ENCODE measurements at regions not wholly inside any gene's neighbourhood (a gene's known extent, or its start where the extent isn't known, plus 50 kb on each side); places are given as distances from the start of the nearest gene placed in this dataset.

- Histone ChIP-seq H3K4me2 (no peak overlapping the region), H2AFZ (ENCODE audit: low read depth) (no peak overlapping the region), H3K79me2 (ENCODE audit: insufficient read depth, low read depth) (no peaks in the 10 kb centered on the region), H3K27me3 (ENCODE audit: insufficient read depth, low read depth) (no peaks in the 10 kb centered on the region), H3K9ac (no peak overlapping the region), H4K20me1 (ENCODE audit: insufficient read depth) (no peaks in the 10 kb centered on the region), H3K27ac (no peak overlapping the region), H3K36me3 (ENCODE audit: insufficient read depth) (no peaks in the 10 kb centered on the region), H3K4me3 (IDR thresholded peaks at IDR 0.05; ENCODE audit: insufficient read depth, low read depth, low read length) (no peak overlapping the region), H3K4me1 (ENCODE audit: low read depth, poor library complexity, severe bottlenecking) (no peaks in the 10 kb centered on the region)
- TF ChIP-seq, protein P1, sequence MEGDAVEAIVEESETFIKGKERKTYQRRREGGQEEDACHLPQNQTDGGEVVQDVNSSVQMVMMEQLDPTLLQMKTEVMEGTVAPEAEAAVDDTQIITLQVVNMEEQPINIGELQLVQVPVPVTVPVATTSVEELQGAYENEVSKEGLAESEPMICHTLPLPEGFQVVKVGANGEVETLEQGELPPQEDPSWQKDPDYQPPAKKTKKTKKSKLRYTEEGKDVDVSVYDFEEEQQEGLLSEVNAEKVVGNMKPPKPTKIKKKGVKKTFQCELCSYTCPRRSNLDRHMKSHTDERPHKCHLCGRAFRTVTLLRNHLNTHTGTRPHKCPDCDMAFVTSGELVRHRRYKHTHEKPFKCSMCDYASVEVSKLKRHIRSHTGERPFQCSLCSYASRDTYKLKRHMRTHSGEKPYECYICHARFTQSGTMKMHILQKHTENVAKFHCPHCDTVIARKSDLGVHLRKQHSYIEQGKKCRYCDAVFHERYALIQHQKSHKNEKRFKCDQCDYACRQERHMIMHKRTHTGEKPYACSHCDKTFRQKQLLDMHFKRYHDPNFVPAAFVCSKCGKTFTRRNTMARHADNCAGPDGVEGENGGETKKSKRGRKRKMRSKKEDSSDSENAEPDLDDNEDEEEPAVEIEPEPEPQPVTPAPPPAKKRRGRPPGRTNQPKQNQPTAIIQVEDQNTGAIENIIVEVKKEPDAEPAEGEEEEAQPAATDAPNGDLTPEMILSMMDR (conservative IDR thresholded peaks at IDR 0.05; ENCODE audit: low read depth, low read length): no peak
Measured at GRCh38 chr4:20529691-20530090, 170.6 kb upstream of the PACRGL start.

DNA sequence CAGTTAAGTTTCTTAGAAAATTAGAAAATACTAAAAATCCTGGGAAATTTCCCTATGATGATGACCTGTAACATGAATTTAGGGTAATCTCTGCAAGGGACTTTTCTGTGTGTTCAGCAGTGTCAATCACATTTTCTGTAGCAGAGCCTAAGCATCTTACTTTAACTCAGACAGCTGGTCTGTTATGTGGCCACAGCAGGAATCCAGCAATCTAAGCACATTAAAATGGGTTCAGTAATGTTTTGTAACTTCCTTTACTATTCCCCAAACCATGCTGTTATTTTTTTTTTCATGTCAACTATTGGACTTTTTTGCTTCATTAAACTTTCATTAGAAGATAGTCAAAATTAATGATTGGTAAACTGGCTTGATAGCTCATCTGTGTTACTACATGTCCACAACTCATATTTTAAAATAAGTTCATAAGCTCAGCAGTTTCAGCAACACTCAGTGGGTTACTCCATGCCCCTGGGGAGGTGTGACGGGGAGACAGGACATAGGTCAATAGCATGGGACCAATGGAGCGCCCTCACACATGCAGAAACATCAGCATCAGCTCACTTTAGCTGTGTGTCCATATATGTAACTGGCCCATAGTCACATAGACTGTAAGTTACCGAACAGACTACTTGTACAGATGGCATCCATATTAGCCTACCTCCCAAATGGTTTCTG, 168.0 kb upstream of the PACRGL start:
- Histone ChIP-seq H3K27me3 (ENCODE audit: insufficient read depth, low read depth) (no peaks in the 10 kb centered on the region), H3K4me3 (IDR thresholded peaks at IDR 0.05; ENCODE audit: insufficient read depth, low read depth, low read length) (no peak overlapping the region), H4K20me1 (ENCODE audit: insufficient read depth) (no peaks in the 10 kb centered on the region), H2AFZ (ENCODE audit: low read depth) (no peak overlapping the region), H3K4me1 (ENCODE audit: low read depth, poor library complexity, severe bottlenecking) (no peaks in the 10 kb centered on the region), H3K4me2 (no peak overlapping the region), H3K9ac (no peak overlapping the region), H3K36me3 (ENCODE audit: insufficient read depth) (no peaks in the 10 kb centered on the region), H3K27ac (no peak overlapping the region), H3K79me2 (ENCODE audit: insufficient read depth, low read depth) (no peaks in the 10 kb centered on the region)
- TF ChIP-seq, protein P1 (conservative IDR thresholded peaks at IDR 0.05; ENCODE audit: low read depth, low read length): no peak

DNA sequence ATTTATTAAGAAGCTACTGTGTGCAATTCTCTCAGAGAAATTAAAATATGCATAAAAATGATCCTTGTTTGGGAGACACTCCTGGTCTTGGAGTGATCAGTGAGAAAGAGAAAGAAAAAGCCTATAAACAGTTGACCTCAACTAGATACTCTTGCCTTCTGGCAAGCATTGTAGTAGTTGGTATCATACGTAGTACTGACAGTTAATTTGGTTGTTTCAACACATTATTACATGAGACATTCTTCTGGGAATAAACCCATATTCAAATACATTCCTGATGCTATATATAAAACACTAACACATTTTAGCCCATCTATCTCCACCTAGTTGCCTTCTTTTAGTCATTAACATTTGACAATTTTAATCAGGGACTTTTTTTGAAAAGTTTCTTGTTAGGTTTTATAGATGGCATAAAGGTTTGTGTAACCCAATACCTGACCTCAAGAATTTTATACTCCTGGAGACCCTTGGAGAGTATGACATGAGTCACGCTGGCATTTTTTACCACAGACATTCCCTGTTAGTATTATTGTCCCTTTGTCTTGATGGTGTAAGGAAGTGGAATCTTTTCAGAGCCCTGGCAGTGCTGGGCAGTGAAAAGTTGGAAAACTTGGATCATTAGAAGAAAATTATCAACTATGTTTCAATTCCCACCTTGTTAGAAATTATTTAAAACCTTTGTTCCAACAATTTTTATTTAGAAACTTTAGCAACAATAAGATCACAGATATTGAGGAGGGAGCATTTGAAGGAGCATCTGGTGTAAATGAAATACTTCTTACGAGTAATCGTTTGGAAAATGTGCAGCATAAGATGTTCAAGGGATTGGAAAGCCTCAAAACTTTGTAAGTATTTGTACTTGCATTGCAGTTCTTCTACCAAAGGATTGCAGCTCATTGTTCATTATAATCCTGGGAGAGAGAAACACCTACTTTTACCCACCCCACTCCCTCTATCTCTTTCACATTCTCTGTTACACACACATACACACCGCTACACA, 167.1 kb upstream of the PACRGL start:
- Histone ChIP-seq H3K4me3 (IDR thresholded peaks at IDR 0.05; ENCODE audit: insufficient read depth, low read depth, low read length) (no peak overlapping the region), H3K36me3 (ENCODE audit: insufficient read depth) (no peaks in the 10 kb centered on the region), H3K9ac (no peak overlapping the region), H3K27me3 (ENCODE audit: insufficient read depth, low read depth) (no peaks in the 10 kb centered on the region), H3K79me2 (ENCODE audit: insufficient read depth, low read depth) (no peaks in the 10 kb centered on the region), H3K27ac (no peak overlapping the region), H2AFZ (ENCODE audit: low read depth) (no peak overlapping the region), H3K4me1 (ENCODE audit: low read depth, poor library complexity, severe bottlenecking) (no peaks in the 10 kb centered on the region), H3K4me2 (no peak overlapping the region), H4K20me1 (ENCODE audit: insufficient read depth) (no peaks in the 10 kb centered on the region)
- TF ChIP-seq, protein P1 (conservative IDR thresholded peaks at IDR 0.05; ENCODE audit: low read depth, low read length): no peak

GRCh38 chr4:20538905-20539304, 161.4 kb upstream of the PACRGL start:
- Histone ChIP-seq H3K27ac (no peak overlapping the region), H3K4me2 (no peak overlapping the region), H3K27me3 (ENCODE audit: insufficient read depth, low read depth) (no peaks in the 10 kb centered on the region), H3K9ac (no peak overlapping the region), H3K79me2 (ENCODE audit: insufficient read depth, low read depth) (no peaks in the 10 kb centered on the region), H2AFZ (ENCODE audit: low read depth) (no peak overlapping the region), H3K4me3 (IDR thresholded peaks at IDR 0.05; ENCODE audit: insufficient read depth, low read depth, low read length) (no peak overlapping the region), H3K4me1 (ENCODE audit: low read depth, poor library complexity, severe bottlenecking) (no peaks in the 10 kb centered on the region), H4K20me1 (ENCODE audit: insufficient read depth) (no peaks in the 10 kb centered on the region), H3K36me3 (ENCODE audit: insufficient read depth) (no peaks in the 10 kb centered on the region)
- TF ChIP-seq, protein P1 (conservative IDR thresholded peaks at IDR 0.05; ENCODE audit: low read depth, low read length): no peak
